ENCODE measurements at regions not wholly inside any gene's neighbourhood (a gene's known extent, or its start where the extent isn't known, plus 50 kb on each side); places are given as distances from the start of the nearest gene placed in this dataset.

- H3K4me1 Mint-ChIP-seq: no peaks in the 10 kb centered on the region
- no peaks in the 10 kb centered on the region for H3K9me3 Mint-ChIP-seq
- no peaks in the 10 kb centered on the region for H3K27me3 Mint-ChIP-seq
- no peak overlapping the region for H3K4me3 Mint-ChIP-seq
- DNase-seq (ENCODE audit: low spot score in 2 of 2) (no peak), ATAC-seq (ENCODE audit: low read depth) (no peak)
- no peak overlapping the region for H3K27ac Mint-ChIP-seq
- H3K36me3 Mint-ChIP-seq: no peaks in the 10 kb centered on the region
Observed at GRCh38 chr10:9504227-9504626, 1449.7 kb downstream of the GATA3 start.

GRCh38 chr10:9505546-9505945 is 1451.1 kb downstream of the GATA3 start:
- H3K27me3 Mint-ChIP-seq: no peaks in the 10 kb centered on the region
- H3K4me1 Mint-ChIP-seq: no peaks in the 10 kb centered on the region
- no peak overlapping the region for H3K4me3 Mint-ChIP-seq
- H3K36me3 Mint-ChIP-seq: no peaks in the 10 kb centered on the region
- ATAC-seq (ENCODE audit: low read depth) (no peak), DNase-seq (ENCODE audit: low spot score in 2 of 2) (no peak)
- H3K27ac Mint-ChIP-seq: no peak overlapping the region
- H3K9me3 Mint-ChIP-seq: no peaks in the 10 kb centered on the region

- H3K27ac Mint-ChIP-seq: no peak overlapping the region
- no peaks in the 10 kb centered on the region for H3K4me1 Mint-ChIP-seq
- DNase-seq (ENCODE audit: low spot score in 2 of 2): no peak
- H3K27me3 Mint-ChIP-seq: no peaks in the 10 kb centered on the region
- H3K36me3 Mint-ChIP-seq: no peaks in the 10 kb centered on the region
- no peaks in the 10 kb centered on the region for H3K9me3 Mint-ChIP-seq
- no peak for ATAC-seq (ENCODE audit: low read depth)
- H3K4me3 Mint-ChIP-seq: no peak overlapping the region
Observed at GRCh38 chr10:9508606-9509005, 1454.1 kb downstream of the GATA3 start.

- H3K9me3 Mint-ChIP-seq: no peaks in the 10 kb centered on the region
- no peaks in the 10 kb centered on the region for H3K27me3 Mint-ChIP-seq
- H3K27ac Mint-ChIP-seq: no peak overlapping the region
- H3K4me3 Mint-ChIP-seq: no peak overlapping the region
- DNase-seq (ENCODE audit: low spot score in 2 of 2) (no peak), ATAC-seq (ENCODE audit: low read depth) (no peak)
- no peaks in the 10 kb centered on the region for H3K4me1 Mint-ChIP-seq
- H3K36me3 Mint-ChIP-seq: no peaks in the 10 kb centered on the region
Observed at GRCh38 chr10:9510626-9511025, 1456.1 kb downstream of the GATA3 start.

- H3K36me3 Mint-ChIP-seq: no peaks in the 10 kb centered on the region
- no peaks in the 10 kb centered on the region for H3K9me3 Mint-ChIP-seq
- H3K4me1 Mint-ChIP-seq: no peaks in the 10 kb centered on the region
- H3K4me3 Mint-ChIP-seq: no peak overlapping the region
- DNase-seq (ENCODE audit: low spot score in 2 of 2) (no peak), ATAC-seq (ENCODE audit: low read depth) (no peak)
- no peak overlapping the region for H3K27ac Mint-ChIP-seq
- no peaks in the 10 kb centered on the region for H3K27me3 Mint-ChIP-seq
Observed at GRCh38 chr10:9515922-9516321, 1461.4 kb downstream of the GATA3 start.

- no peak overlapping the region for H3K27ac Mint-ChIP-seq
- H3K4me1 Mint-ChIP-seq: no peaks in the 10 kb centered on the region
- no peak for DNase-seq (ENCODE audit: low spot score in 2 of 2)
- ATAC-seq (ENCODE audit: low read depth): no peak
- no peak overlapping the region for H3K4me3 Mint-ChIP-seq
- no peaks in the 10 kb centered on the region for H3K36me3 Mint-ChIP-seq
- H3K9me3 Mint-ChIP-seq: peaks cover 1% of the 10 kb centered on the region
- H3K27me3 Mint-ChIP-seq: no peaks in the 10 kb centered on the region
Observed at GRCh38 chr10:9535744-9536143, 1481.3 kb downstream of the GATA3 start.

GRCh38 chr10:9545073-9545472 is 1472.6 kb upstream of the CELF2 start:
- H3K4me3 Mint-ChIP-seq: no peak overlapping the region
- no peak for DNase-seq (ENCODE audit: low spot score in 2 of 2)
- H3K9me3 Mint-ChIP-seq: peaks cover 1% of the 10 kb centered on the region
- no peaks in the 10 kb centered on the region for H3K36me3 Mint-ChIP-seq
- no peak overlapping the region for H3K27ac Mint-ChIP-seq
- ATAC-seq (ENCODE audit: low read depth): no peak
- no peaks in the 10 kb centered on the region for H3K27me3 Mint-ChIP-seq
- no peaks in the 10 kb centered on the region for H3K4me1 Mint-ChIP-seq

GRCh38 chr10:9547936-9548904 is 1469.5 kb upstream of the CELF2 start:
- no peaks in the 10 kb centered on the region for H3K36me3 Mint-ChIP-seq
- no peak for DNase-seq (ENCODE audit: low spot score in 2 of 2)
- H3K27ac Mint-ChIP-seq: no peak overlapping the region
- H3K27me3 Mint-ChIP-seq: no peaks in the 10 kb centered on the region
- no peaks in the 10 kb centered on the region for H3K4me1 Mint-ChIP-seq
- no peak for ATAC-seq (ENCODE audit: low read depth)
- H3K9me3 Mint-ChIP-seq: peaks cover 7% of the 10 kb centered on the region
- no peak overlapping the region for H3K4me3 Mint-ChIP-seq

- no peak overlapping the region for H3K4me3 Mint-ChIP-seq
- DNase-seq (ENCODE audit: low spot score in 2 of 2) (no peak), ATAC-seq (ENCODE audit: low read depth) (no peak)
- H3K27me3 Mint-ChIP-seq: no peaks in the 10 kb centered on the region
- H3K36me3 Mint-ChIP-seq: no peaks in the 10 kb centered on the region
- H3K4me1 Mint-ChIP-seq: no peaks in the 10 kb centered on the region
- H3K27ac Mint-ChIP-seq: no peak overlapping the region
- peaks cover 7% of the 10 kb centered on the region for H3K9me3 Mint-ChIP-seq
Observed at GRCh38 chr10:9550810-9551209, 1466.9 kb upstream of the CELF2 start.

- Mint-ChIP-seq H3K4me3 (no peak overlapping the region), H3K9me3 (peaks cover 6% of the 10 kb centered on the region), H3K27ac (no peak overlapping the region), H3K36me3 (no peaks in the 10 kb centered on the region), H3K27me3 (no peaks in the 10 kb centered on the region), H3K4me1 (no peaks in the 10 kb centered on the region)
- ATAC-seq (ENCODE audit: low read depth): no peak
- DNase-seq (ENCODE audit: low spot score in 2 of 2): no peak
Observed at GRCh38 chr10:9554321-9554720, 1463.4 kb upstream of the CELF2 start.

- no peak overlapping the region for H3K27ac Mint-ChIP-seq
- H3K4me1 Mint-ChIP-seq: no peaks in the 10 kb centered on the region
- H3K36me3 Mint-ChIP-seq: no peaks in the 10 kb centered on the region
- H3K27me3 Mint-ChIP-seq: no peaks in the 10 kb centered on the region
- no peak overlapping the region for H3K4me3 Mint-ChIP-seq
- H3K9me3 Mint-ChIP-seq: no peaks in the 10 kb centered on the region
- ATAC-seq (ENCODE audit: low read depth) (no peak), DNase-seq (ENCODE audit: low spot score in 2 of 2) (no peak)
Observed at GRCh38 chr10:9560976-9561375, 1456.7 kb upstream of the CELF2 start.

GRCh38 chr10:9561821-9562505 is 1455.7 kb upstream of the CELF2 start:
- DNase-seq (ENCODE audit: low spot score in 2 of 2): no peak
- no peak for ATAC-seq (ENCODE audit: low read depth)
- H3K4me3 Mint-ChIP-seq: no peak overlapping the region
- no peaks in the 10 kb centered on the region for H3K4me1 Mint-ChIP-seq
- H3K36me3 Mint-ChIP-seq: no peaks in the 10 kb centered on the region
- H3K27me3 Mint-ChIP-seq: no peaks in the 10 kb centered on the region
- H3K9me3 Mint-ChIP-seq: no peaks in the 10 kb centered on the region
- H3K27ac Mint-ChIP-seq: no peak overlapping the region

GRCh38 chr10:9577746-9578145 is 1439.9 kb upstream of the CELF2 start:
- H3K27me3 Mint-ChIP-seq: no peaks in the 10 kb centered on the region
- H3K9me3 Mint-ChIP-seq: no peaks in the 10 kb centered on the region
- no peak for ATAC-seq (ENCODE audit: low read depth)

GRCh38 chr10:9579110-9579705 is 1438.5 kb upstream of the CELF2 start:
- H3K27me3 Mint-ChIP-seq: no peaks in the 10 kb centered on the region
- no peak overlapping the region for H3K27ac Mint-ChIP-seq
- no peaks in the 10 kb centered on the region for H3K36me3 Mint-ChIP-seq
- H3K4me1 Mint-ChIP-seq: no peaks in the 10 kb centered on the region
- no peak overlapping the region for H3K4me3 Mint-ChIP-seq
- ATAC-seq (ENCODE audit: low read depth) (no peak), DNase-seq (ENCODE audit: low spot score in 2 of 2) (no peak)
- H3K9me3 Mint-ChIP-seq: no peaks in the 10 kb centered on the region

More at GRCh38 chr10:9577746-9578145, 1439.9 kb upstream of the CELF2 start:
- no peak for DNase-seq (ENCODE audit: low spot score in 2 of 2)
- no peaks in the 10 kb centered on the region for H3K4me1 Mint-ChIP-seq
- H3K27ac Mint-ChIP-seq: no peak overlapping the region
- H3K36me3 Mint-ChIP-seq: no peaks in the 10 kb centered on the region
- H3K4me3 Mint-ChIP-seq: no peak overlapping the region

Measured in memory B cell (primary cell).